ENCODE measurements at regions not wholly inside any gene's neighbourhood (a gene's known extent, or its start where the extent isn't known, plus 50 kb on each side); places are given as distances from the start of the nearest gene placed in this dataset.
"Not testable (repeated sequence)": the region's sequence is repeated elsewhere in the genome, so short reads cannot be mapped to it uniquely, and the experiment has no call there.

GRCh38 chr4:59560141-59560648 lies 1639.9 kb upstream of the ADGRL3 start:
- not testable (repeated sequence) for TF ChIP-seq POLR2A, CTCF (IDR thresholded peaks at IDR 0.05)

All from Peyer's patch (tissue), 4 donors.